Daoy (cell line): ENCODE measurements at regions not wholly inside any gene's neighbourhood (a gene's known extent, or its start where the extent isn't known, plus 50 kb on each side); places are given as distances from the start of the nearest gene placed in this dataset.
A peak's percentile ranks its signal among the peaks of the same experiment; 100 is the strongest.

ENCODE experiments used
- DNase-seq: peaks from one replicate; pipeline ENCODE4 v3.0.0-alpha.2; 2015; ENCODE audit warnings: low read depth

- no peak for DNase-seq
These were observed 52.4 kb upstream of the UPP2 start for GRCh38 chr2:158049129-158049855.

DNA sequence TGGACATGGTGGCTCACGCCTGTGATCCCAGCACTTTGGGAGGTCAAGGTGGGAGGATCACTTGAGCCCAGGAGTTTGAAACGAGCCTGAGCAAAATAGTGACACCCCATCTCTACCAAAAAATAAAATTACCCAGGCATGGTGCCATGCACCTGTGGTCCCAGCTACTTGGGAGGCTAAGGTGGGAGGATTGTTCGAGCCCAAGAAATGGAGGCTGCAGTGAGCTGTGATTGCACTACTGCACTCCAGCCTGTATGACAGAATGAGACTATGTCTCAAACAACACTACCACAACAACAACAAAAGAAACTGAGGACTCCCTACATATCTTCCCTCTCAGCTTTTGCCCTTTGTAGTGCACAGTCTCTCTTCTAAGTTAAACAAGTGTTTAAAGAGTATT is 53.3 kb upstream of the UPP2 start:
- DNase-seq, result no peak

DNA sequence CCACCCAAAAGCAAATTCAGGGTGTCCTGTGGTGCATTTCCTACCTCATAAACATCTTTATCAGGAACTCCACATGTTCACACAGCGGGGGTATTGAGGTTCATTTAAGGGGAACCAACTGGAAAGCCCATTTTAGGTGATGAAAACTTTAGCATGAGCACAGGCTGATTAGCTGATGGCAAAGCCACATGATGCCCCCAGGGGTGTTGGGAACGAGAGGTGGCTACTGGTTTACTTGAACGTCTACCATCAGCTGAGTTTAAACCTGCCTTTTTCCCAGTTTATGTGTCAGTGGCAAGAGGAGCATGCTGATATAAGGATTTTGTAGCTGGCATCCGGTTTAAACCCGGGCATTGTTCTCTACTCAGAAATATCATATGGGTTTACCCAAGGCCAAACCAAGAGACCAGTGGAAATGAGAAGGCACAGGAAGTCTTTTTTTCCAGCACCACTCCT is 54.5 kb upstream of the UPP2 start:
- no peak for DNase-seq

- DNase-seq, result no peak
These were observed 55.4 kb upstream of the UPP2 start for GRCh38 chr2:158046121-158046880.

GRCh38 chr2:158045362-158045761 is 56.3 kb upstream of the UPP2 start:
- no peak for DNase-seq

- DNase-seq, result no peak
These were observed 58.3 kb upstream of the UPP2 start for GRCh38 chr2:158043181-158043948.

- no peak for DNase-seq
These were observed 59.0 kb upstream of the UPP2 start for GRCh38 chr2:158042666-158043065.

- no peak for DNase-seq
These were observed 59.4 kb upstream of the UPP2 start for GRCh38 chr2:158042245-158042644.

DNA sequence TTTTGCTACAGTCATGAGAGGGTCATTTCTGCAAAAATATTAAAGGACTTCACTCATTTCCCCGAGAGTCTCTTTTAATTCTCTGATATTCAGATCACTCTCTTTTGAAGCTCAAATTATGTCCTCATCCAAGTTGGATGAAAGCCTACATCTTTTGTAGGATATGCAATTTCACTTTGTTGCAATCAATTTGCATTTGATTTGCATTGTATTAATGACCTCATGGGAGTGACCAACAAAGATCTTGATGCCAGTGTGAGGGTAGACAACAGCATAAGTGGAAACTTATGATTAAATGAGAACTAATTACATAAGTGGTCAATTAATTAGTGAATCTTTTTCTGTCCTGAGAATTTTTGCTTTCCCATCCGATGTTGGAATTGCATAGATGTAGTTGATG is 60.3 kb upstream of the UPP2 start:
- no peak for DNase-seq

DNA sequence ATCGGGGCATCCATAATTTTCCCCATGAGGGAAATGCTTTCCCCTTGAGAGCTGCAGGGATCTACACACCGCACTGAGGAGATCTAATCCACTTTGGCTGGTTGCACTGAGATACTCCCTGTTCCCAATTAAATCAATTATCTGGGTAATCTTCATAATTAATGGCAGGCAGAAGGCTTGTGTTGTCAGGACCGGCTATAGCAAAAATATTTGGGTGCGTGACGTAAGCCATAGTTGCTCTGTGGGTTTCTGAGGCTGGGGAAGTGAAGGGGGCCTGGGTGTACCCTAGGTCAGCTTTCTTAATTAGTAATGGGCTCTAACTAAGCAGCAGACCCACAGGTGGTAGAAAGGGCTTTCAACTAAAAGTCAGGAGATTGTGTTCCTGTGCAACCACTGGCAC is 62.8 kb upstream of the UPP2 start:
- DNase-seq, result no peak

DNA sequence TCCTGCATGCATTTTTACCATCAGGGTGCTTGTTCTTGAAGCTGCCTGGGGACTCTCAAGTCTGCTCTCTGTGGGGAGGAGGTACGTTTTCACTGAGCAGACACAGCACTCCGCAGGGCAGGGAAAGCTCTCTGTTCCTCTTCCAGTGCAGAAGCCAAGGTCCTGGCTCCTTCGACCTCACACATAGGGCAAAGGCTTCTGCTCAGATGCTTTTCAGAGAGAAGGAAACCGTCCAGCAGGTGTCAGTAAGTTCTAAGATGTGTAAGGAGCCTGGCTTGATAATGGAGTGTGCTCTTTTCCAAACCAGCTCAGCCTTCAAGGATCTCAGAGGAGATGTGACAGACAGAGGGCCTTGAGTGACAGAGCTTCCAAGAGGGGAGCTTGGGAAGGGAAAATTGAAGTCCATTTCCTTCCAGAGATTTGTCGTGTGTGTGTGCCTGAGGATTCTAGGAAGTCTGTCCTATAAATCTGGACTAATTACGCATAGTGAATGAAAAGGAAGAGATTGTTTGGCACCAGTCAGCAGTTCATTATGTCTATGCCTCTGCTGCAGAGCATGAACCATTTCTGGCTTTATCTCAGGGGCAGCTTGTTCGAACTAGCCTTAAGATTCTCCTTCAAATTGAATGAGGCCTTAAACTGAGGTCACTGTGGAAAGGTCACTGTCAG is 67.3 kb upstream of the UPP2 start:
- peak; percentile 51 for DNase-seq

DNA sequence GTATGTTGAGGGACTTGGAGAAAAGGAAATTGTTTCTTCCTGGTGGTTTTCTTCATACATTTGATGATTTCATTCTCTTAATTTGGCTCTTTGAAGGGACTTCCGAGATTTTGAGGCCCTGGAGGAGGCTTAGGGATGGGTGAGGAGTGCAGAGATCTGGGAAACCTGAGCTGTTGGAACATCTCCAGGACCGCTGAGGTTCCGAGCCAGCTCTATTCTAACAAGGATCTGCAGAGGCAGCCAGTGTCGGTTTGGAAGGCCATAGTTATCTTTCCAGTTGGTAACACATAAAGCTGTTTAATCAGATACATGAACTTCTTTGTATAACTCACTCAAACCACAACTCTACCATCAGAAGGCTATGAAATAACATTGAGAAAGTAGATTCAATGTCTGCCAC is 70.3 kb upstream of the UPP2 start:
- no peak for DNase-seq

- peak; percentile 16 for DNase-seq
These were observed 76.2 kb upstream of the UPP2 start for GRCh38 chr2:158025255-158025996.

DNA sequence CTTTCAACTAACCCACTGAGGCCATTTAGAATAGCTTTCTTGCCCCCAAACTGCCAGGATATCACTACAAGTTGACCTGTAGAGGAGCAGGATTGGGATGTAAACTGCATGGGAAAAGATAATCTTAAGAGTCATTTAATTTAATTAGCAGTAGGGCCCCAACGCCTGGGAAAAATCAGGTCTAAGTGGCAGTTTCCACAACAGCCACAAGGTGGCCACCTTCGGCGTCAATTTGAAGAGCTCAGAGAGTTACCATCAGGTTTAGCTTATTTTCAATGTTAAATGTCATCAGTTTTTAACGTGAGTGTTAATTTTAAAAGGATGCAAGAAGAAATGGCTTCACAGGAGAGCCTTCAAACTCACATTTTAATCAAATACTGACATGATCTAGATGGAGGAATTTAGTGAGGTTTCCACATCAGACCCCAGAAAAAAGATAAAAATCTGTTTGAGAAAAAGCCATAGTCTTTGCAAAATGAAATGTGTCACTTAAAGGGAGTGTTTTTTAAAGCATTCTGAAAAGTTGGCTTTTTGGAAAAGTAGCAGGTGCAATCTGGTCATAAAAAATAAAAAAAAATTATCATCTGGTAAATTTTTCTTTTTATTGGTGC is 77.3 kb upstream of the UPP2 start:
- DNase-seq, result peak; percentile 37

DNA sequence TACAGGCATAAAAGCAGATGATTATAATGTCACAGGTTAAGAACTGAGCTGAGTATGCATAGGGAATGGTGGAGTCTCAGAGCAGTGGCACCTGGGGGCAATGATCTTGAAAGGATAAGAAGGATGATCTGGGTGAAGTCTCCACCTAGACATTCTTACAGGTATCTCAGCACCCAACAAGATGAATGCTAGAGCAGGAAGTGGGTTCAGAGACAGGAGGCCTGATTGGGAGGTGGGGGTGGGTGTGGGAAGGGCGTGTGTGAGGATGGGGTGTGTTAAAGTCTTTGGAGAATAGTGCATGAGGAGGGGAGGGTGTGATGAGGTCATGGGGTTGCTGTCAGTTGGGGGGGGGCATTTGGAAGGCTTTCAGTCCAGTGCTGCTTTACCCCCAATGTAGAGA is 78.8 kb upstream of the UPP2 start:
- no peak for DNase-seq

GRCh38 chr2:158021226-158021625 is 80.5 kb upstream of the UPP2 start:
- no peak for DNase-seq

GRCh38 chr2:158015428-158016076 is 86.1 kb upstream of the UPP2 start:
- no peak for DNase-seq

DNA sequence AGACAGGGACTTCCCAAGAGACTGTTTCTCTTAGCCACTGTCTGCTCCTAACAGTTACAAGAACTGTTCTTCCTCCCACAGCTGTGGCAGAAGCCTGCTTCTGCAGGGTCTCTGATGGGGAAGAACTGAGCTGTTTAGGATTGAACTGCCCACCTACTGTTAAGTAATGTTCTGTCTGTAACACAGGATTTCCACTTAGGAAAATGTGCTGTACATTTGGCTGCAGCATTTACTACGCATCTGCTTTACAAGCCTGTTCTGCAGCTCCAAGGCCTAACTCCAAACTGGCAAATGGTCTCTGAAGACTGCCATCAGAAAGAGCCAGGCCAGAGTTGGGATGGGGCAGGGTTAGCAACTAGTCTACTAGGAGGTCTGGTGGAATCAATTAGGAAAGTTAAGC is 87.8 kb upstream of the UPP2 start:
- DNase-seq, result no peak

GRCh38 chr2:158011055-158011771 is 90.5 kb upstream of the UPP2 start:
- DNase-seq, result peak; percentile 42

DNA sequence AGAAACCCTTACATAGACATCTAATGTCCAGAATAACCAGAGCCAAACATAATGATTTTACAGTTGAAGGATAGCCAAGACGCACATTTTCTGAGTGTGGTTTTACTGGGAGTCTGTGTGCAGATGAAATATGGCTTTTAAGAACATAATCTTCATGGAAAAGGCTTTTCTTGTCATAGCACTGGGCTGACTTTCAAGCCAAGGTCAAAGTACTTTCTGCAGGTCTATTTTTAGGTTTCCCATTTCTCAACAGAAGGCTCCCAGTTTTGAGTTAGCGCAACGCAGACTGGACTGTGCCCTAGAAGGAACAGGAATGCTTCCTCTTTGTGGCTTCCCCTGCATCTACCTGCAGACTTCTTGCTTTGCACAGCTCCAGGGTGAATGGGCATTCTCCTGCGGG is 92.3 kb upstream of the UPP2 start:
- DNase-seq, result no peak
